T-helper 22 cell (primary cell): ENCODE measurements at regions not wholly inside any gene's neighbourhood (a gene's known extent, or its start where the extent isn't known, plus 50 kb on each side); places are given as distances from the start of the nearest gene placed in this dataset.

Source experiments
- DNase-seq: peaks from one replicate; pipeline ENCODE4 v3.0.0-alpha.2; 2020; ENCODE audit warnings: low read depth

GRCh38 chr4:24054910-24055309, 165.1 kb upstream of the PPARGC1A start:
- DNase-seq = no peak

DNA sequence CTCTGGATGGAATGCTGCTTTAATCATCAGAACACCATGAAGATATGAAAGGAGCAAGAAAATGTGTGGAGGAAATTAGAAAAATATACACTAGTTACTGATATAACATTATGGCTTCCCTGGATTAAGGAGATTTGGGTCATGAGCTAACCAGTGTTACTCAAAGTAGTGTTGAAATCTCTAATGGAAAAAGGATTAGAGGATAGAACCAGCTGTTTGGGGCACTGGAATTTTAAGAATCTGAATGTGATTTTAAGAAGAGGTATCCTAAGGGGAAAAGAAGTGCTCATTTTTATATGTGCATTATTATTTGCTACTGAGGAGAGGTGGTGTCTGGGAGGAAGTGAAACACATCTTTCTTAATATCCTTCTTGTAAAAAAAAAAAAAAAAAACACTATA, 164.1 kb upstream of the PPARGC1A start:
- no peak for DNase-seq

DNA sequence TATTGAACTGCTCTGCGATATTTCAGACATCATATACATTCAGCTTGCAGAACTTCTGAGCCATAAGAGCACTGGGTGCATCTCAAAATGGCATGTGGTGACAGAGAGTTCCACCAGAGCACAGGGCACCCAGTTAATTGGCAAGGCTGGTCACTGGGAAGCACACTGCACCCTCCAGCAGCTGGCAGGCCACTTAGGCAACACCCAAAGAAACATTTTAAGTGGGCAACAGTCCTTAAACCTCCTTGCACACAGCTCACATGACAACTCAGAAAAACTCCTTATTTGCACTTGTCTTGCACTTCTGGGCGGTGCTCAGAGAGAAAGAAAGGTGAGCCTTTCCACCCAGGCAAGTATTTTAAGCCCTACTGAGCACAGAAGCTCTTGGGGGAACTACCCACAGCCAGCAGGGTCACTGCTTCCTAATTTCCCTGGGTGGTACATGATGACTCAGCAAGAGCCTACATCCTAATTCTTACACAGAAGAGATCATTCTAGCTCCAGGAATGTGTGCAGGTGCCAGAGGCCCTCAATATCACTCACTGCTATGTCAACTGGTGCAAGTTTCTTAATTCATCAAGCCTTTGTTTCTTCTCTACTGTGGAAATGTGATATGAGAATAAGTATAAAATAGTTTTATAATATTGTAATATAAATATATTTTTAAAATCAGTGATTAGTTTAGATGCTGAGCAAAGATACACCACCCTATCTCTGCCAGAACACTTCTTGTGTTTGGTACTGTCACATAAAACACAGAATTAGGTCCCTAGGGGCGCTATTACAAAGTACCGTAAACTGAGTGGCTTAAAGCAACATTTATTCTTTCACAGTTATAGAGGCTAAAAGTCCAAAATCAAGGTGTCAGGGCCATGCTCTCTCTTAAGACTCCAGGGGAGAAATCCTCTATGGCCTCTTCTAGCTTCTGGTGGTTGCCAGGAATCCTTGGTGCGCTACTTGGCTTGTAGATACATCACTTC, 155.1 kb upstream of the PPARGC1A start:
- DNase-seq = no peak

GRCh38 chr4:24042094-24042493, 152.2 kb upstream of the PPARGC1A start:
- no peak for DNase-seq

- DNase-seq = no peak
Measured at GRCh38 chr4:24040811-24041210, 151.0 kb upstream of the PPARGC1A start.

- DNase-seq = no peak
Measured at GRCh38 chr4:24033626-24034025, 143.8 kb upstream of the PPARGC1A start.

DNA sequence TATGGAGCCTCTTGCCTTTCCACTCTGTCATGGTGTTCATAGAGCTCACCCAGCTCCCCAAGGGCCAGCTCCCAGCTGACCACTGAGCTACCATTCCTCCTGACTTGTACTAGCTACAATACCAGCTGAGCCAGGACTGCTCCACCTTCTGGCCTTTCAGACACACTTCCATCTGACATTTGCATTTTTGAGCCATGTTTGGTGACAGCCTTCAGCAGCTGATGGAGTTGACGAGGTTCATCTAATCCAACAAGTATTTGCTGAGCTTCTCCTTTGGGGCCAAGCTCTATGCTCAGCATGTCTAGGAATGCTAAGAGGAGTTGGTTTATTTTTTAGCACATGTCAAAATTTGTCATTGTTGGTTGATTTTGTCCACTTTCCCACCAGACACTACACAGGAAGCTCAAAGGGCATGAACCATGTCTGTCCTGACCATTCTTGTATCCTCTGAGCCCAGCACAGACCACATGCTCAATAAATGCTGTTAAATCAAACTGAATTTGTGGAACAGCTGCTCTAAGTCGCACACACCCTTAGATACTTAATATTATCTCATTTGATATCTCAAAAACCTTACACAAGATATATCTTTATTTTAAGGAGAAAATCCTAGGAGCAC, 142.6 kb upstream of the PPARGC1A start:
- DNase-seq = no peak

- no peak for DNase-seq
Measured at GRCh38 chr4:24026596-24026995, 136.7 kb upstream of the PPARGC1A start.

DNA sequence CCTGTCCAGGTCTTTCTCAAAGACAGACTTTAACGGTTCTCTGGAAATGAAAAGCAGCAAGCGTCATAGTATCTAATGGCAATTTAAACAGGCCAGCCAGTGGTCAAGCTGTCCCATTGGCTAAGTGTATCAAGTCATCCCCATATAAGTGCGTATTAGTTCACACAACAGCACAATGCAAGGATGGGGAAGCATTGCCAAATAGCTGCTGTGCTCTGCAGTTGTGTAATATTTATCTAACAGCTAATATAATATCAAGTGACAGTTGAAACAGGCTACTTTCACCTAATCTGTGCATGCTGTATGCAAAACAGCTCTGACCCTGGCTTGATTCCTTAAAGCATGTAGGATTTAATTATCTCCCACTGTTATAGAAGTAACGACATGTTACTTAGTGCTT, 134.8 kb upstream of the PPARGC1A start:
- DNase-seq = no peak

DNA sequence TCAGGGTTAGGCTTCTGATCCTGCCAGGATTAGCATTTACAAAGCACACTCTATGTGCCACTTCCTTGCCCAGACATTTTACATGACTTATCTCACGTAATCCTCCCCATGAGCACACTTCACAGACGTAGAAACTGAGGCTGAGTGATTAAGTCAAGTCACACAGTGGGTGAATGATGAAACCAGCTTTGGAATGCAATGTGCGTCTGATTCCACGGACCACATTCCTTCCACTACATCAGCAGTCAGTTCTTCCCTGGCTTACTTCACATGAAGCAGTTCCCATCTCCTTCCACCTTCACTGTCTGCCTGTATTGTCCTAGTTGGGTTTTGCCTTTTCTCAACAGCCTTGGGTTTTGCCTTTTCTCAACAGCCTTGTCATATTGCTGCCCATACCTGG, 134.3 kb upstream of the PPARGC1A start:
- DNase-seq = no peak

- DNase-seq = no peak
Measured at GRCh38 chr4:24015782-24016181, 125.9 kb upstream of the PPARGC1A start.

GRCh38 chr4:24013668-24014422, 124.0 kb upstream of the PPARGC1A start:
- no peak for DNase-seq

GRCh38 chr4:24010994-24011393, 121.1 kb upstream of the PPARGC1A start:
- DNase-seq = no peak

DNA sequence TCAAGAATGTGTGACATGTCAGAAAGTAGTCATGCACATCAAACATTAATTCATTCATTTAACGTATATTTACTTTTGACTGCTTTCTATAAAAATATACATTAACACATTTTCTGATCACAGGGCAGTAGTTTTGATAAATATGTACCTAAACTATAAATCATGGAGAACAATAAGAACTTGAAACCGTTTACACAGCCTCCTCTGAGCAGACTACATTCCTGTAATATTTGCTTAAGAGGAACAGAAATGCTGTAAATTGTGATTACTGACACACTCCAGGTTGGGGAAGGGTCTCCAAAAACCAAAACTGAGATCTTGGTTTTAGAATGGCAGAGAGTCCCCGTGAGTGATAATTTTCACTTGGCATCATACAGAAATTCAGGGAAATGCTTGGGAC, 120.7 kb upstream of the PPARGC1A start:
- DNase-seq = no peak

DNA sequence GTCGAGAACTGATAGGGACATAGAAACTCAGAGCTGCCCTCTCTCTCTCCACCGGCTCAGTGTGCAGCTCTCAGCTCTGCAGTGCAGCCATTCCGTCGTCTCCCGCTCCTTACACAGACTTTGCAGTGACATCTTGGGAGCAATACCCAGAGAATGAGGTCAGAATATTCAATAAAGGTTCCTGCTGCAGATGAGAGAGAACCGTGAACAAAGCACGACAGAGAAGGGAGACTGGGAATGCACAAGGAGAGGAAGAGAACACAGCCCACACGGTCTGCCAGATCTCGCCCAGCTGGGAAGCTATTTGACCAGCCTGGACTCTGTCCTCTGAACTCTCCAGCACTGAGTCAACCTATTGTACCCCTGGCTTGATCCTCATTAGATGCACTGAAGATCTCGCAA, 118.0 kb upstream of the PPARGC1A start:
- no peak for DNase-seq

GRCh38 chr4:24006269-24006668, 116.4 kb upstream of the PPARGC1A start:
- no peak for DNase-seq

DNA sequence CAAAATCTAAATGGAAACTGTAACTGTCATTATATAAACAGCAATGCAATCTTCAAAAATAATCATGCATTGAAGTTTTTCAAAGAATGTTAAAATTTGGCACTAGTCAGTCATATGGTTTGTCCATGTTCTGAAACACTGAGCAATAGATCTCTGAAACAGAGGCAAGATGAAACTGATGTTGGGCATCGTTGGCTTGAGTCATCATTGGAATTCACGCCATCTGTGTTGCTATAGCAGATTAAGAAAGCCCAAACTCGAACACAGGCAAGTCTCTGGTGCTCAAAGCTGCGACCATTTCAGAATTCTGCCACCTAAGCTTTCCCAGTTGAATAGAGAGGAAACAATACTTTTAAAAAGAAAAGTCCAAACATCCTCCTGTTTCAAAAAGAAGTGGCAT, 114.1 kb upstream of the PPARGC1A start:
- no peak for DNase-seq

- no peak for DNase-seq
Measured at GRCh38 chr4:24003496-24003895, 113.6 kb upstream of the PPARGC1A start.

DNA sequence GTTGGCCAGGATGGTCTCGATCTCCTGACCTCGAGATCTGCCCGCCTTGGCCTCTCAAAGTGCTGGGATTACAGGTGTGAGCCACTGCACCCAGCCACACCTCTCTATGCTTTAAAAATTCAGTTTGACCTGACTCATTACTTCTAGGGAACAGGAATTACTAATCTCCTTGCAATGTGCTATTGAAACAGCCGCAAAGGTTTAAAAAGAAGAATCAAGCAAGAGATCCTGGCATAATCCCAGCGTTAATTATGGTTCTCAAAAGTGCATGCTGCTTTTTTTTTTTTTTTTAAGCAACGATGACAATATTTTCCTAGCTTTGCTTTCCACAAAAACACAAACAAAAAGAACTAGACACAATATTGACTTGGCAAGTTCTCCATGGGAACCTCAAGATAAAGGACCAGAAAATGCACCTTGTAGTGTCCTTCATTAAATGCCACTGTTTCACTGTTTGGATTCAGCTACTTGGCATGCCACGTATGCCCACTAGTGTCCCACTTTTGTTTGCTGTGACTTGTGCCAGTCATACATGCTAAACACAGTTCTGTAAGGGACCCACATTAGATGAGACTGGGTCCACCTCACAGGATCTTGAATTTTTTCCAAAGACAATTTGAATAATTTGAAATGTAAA, 112.6 kb upstream of the PPARGC1A start:
- no peak for DNase-seq

GRCh38 chr4:24001486-24002329, 111.9 kb upstream of the PPARGC1A start:
- no peak for DNase-seq

GRCh38 chr4:24000470-24000831, 110.6 kb upstream of the PPARGC1A start:
- DNase-seq = no peak
